SK-N-MC (cell line): ENCODE measurements at regions not wholly inside any gene's neighbourhood (a gene's known extent, or its start where the extent isn't known, plus 50 kb on each side); places are given as distances from the start of the nearest gene placed in this dataset.

Experiments
- EZH2 ChIP-seq: fragments of 200-600 bp; sonication (generic); IDR thresholded peaks from one replicate; pipeline ENCODE4 v1.6.1; 2017; ENCODE audit warnings: antibody characterized with exemption
- FOXP2 ChIP-seq: optimal IDR thresholded peaks from 2 replicates; pipeline ENCODE3; 2011; ENCODE audit warnings: mild to moderate bottlenecking, moderate library complexity; ENCODE audit not compliant: insufficient read depth; ENCODE audit errors: extremely low read length, control extremely low read depth
- POLR2AphosphoS5 ChIP-seq: IDR thresholded peaks from 2 replicates; pipeline ENCODE4 v1.6.1; 2012; ENCODE audit warnings: mild to moderate bottlenecking, low read depth, low read length, borderline replicate concordance

DNA sequence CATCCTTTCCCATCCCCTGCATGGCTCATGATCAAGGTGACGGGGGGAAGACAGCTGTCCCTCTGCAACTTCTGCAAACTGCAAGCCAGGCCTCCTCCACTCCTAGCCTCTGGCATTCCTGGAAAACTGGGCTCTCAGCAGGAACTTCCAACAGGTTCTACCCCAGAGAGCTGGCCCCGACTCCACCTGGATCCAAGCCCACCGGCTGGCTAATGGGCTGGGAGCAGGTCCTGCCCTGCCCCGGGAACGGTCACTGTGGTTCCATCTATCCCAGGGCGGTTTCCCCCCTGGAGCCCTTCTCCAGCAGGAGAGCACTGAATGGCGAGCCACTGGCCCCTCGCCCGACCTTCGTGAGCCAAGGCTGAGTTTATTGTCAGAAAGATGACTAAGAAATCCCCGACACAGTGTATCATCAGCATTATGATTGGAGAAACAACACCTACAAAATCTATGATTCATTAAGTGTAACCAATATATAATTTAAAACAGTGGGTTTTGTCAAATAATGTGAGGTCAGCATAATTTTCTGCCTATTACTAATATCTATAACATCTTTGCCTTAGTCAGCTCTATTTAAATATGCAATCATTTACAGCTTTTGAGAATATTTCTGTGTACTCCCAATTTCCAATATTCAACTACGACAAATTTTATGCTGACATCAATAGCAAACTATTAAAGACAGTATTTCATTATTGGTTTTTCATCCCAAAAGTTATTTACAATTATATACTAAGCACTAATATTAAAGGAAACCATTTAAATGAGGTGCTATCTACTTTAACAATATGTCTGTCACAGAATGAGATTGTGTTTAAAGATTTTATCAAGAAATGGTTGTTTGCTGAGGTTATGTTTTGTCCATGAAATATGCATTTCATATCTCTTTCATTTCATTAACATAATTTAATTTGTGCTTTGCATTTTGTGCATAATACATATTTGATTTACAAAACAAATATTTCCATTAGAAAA lies 133.0 kb downstream of the URI1 start:
- no peak for TF ChIP-seq POLR2AphosphoS5
- no peak for TF ChIP-seq EZH2
- TF ChIP-seq FOXP2, result no peak
